HK-2 (cell line): ENCODE measurements at regions not wholly inside any gene's neighbourhood (a gene's known extent, or its start where the extent isn't known, plus 50 kb on each side); places are given as distances from the start of the nearest gene placed in this dataset.
A peak's percentile ranks its signal among the peaks of the same experiment; 100 is the strongest.
"Not testable (repeated sequence)": the region's sequence is repeated elsewhere in the genome, so short reads cannot be mapped to it uniquely, and the experiment has no call there.

Source experiments
- DNase-seq: peaks from one replicate; pipeline ENCODE4 v3.0.0-alpha.2; 2018; ENCODE audit not compliant: unreplicated experiment

DNA sequence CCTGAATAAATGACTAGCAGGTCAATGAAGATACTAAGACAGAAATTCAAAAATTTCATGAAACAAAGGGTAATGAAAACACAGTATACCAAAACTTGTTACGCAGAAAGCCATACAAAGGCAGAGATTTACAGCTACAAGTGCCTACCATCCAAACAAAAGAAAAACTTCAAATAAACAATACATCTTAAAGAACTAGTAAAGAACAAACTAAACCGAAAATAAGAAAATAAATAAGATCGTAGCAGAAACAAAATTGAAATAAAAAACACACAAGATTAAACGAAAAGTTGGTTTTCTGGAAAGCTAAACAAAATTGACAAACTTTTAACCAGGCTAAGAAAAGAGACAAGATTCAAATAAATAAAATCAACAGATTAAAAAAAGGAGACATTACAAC is 51.5 kb downstream of the VPREB1 start:
- not testable (repeated sequence) for DNase-seq

DNA sequence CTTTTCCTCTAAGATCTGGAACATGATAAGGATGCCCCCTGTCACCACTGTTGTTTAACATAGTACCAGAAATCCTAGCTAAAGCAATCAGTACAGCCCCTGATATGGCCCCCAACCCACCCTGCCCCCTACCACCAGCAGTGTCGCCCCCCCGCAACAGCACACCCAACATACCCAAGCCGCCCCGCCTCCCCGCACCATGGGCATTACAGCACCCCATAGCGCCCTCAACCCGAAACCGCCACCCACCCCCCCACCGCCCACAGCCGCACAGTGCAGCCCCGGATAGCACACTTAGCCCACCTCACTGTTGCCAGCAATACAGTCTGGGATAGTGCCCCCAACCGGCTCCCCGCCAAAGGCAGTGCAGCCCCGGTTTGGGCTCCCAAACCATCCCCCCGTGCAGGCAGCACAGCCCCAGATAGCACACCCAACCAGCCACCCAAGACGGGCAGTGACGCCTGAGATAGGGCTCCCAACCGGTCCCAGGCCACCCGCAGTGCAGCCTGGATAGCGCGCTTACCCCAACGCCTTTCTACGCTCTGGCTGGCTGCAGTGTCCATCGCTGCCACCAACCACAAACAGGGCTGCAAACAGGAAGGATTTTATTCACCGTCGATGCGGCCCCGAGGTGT is 52.7 kb downstream of the VPREB1 start:
- not testable (repeated sequence) for DNase-seq

DNA sequence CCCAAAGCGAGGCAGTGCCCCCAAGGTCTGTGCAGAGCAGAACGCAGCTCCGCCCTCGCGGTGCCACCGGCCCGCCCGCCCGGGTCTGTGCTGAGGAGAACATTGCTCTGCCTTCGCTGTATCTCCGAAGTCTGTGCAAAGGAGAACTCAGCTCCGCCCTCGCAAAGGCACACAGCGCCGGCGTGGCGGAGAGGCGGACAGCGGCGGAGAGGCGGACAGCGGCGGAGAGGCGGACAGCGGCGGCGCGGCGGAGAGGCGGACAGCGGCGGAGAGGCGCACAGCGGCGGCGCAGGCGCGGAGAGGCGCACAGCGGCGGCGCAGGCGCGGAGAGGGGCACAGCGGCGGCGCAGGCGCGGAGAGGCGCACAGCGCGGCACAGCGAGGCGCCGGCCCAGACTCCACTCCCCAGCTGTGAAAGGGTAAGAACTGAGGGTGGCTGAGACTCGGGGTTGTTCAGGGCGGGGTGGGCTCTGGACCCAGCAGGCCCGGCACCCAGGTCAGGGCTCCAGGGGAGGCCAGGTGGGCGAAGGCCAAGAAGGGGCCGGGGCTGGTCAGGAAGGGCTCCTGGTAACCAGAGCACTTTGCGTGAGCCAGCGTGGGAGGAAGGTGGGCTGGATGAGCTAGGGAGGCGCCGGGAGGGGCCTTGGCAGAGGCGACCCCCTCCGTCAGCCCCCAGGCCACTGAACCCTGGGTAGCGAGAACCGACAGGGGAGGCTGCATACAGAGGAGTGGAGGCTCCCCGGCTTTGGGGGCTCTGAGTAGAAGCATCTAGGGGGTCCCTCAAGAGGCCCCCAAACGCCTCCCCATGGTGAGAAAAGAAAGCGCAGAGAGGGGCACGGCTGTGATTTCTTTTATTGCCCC is 53.4 kb downstream of the VPREB1 start:
- DNase-seq, result peak; percentile 50

GRCh38 chr22:22298654-22299009 is 54.0 kb downstream of the VPREB1 start:
- not testable (repeated sequence) for DNase-seq

DNA sequence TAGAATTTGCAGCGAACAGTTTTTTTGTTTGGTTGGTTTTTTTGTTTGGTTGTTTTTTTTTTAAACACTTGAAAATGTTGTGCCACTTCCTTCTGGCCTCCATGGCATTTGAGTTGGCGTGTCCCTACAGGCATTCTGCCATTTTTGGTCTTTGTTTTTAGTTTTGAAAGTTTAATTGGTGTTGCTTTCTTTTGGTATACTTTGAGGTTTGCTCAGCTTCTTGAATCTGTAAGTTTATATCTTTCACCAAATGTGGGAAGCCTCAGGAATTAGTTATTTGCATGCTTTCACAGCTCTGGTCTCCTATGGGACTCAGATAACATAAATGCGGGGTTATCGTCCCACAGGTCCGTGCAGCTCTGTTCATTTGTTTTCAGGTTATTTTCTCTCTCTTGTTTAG is 55.9 kb downstream of the VPREB1 start:
- not testable (repeated sequence) for DNase-seq

- not testable (repeated sequence) for DNase-seq
These were observed 56.4 kb downstream of the VPREB1 start for GRCh38 chr22:22300946-22301345.

- DNase-seq, result no peak
These were observed 72.0 kb downstream of the VPREB1 start for GRCh38 chr22:22316589-22316988.

DNA sequence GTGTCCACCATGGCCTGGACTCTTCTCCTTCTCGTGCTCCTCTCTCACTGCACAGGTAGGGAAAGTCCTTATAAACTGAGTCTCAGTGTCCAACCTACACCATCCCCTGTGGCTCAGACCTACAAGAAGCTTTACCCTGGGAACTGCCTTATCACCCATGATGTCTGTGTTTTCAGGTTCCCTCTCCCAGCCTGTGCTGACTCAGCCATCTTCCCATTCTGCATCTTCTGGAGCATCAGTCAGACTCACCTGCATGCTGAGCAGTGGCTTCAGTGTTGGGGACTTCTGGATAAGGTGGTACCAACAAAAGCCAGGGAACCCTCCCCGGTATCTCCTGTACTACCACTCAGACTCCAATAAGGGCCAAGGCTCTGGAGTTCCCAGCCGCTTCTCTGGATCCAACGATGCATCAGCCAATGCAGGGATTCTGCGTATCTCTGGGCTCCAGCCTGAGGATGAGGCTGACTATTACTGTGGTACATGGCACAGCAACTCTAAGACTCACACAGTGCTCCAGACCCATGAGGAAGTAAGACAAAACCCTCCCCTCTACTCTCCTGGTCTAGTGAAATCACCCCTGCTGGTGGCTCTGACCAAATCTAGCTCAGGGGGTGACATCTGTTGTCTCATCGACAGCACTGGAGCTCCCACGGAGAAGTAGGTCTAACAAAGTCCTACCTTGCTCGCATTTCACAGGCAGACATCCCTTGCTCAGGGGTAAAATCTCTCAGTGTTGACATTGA is 74.3 kb downstream of the VPREB1 start:
- no peak for DNase-seq

GRCh38 chr22:22321743-22322611 is 77.4 kb downstream of the VPREB1 start:
- DNase-seq, result peak; percentile 54

DNA sequence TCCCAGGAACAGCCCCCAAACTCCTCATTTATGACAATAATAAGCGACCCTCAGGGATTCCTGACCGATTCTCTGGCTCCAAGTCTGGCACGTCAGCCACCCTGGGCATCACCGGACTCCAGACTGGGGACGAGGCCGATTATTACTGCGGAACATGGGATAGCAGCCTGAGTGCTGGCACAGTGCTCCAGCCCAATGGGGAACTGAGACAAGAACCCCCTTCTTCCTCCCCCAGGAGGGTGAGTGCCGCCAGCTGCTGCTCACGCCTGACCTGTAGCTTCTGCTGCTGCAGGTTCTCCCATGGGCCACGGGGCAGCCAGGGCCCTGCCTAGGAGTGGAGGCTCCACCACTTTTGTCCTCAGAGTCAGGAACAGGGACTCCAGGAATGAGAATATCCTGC is 78.2 kb downstream of the VPREB1 start:
- no peak for DNase-seq

DNA sequence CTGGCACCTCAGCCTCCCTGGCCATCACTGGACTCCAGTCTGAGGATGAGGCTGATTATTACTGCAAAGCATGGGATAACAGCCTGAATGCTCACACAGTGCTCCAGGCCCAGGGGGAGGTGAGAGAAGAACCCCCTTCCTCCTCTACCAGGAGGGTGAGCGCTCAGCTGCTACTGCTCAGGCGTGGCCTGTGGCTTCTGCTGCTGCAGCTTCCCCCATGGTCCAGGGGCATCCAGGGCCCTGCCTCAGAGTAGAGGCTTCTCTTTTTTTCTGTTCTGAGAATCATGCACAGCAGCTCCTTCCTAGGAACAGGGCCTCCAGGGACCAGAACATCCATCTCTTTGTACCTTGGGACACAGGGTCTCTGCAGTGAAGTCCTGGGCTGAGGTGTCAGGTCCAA is 83.1 kb downstream of the VPREB1 start:
- DNase-seq, result no peak

DNA sequence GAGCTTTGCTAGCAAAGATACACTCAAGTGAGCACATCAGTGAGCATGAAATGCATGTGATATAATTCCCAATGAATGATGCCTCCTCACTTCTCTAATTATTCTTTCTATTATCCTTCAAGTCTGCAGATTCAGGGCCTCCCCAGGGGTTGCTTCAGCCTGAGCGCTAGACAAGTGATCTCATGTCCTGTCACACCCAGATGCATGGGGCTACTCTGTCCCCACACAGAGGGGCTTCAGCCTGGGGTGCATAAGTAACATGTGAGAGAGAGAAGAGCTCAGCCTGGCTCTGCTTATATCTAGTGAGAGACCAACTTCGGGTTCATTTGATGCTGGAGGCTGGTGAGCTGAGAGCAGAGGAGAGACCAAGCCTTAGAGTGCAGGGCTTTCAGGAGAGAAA is 85.2 kb downstream of the VPREB1 start:
- no peak for DNase-seq

DNA sequence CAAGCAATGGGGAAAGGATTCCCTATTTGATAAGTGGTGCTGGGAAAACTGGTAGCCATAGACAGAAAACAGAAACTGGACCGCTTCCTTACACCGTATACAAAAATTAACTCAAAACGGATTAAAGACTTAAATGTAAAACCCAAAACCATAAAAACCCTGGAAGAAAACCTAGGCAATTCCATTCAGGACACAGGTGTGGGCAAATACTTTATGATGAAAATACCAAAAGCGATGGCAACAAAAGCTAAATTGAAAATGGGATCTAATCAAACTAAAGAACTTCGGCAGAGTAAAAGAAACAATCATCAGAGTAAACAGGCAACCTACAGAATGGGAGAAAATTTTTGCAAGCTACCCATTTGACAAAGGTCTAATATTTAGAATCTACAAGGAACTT is 91.1 kb downstream of the VPREB1 start:
- DNase-seq, result not testable (repeated sequence)

GRCh38 chr22:22336333-22336732 is 91.7 kb downstream of the VPREB1 start:
- DNase-seq, result not testable (repeated sequence)

DNA sequence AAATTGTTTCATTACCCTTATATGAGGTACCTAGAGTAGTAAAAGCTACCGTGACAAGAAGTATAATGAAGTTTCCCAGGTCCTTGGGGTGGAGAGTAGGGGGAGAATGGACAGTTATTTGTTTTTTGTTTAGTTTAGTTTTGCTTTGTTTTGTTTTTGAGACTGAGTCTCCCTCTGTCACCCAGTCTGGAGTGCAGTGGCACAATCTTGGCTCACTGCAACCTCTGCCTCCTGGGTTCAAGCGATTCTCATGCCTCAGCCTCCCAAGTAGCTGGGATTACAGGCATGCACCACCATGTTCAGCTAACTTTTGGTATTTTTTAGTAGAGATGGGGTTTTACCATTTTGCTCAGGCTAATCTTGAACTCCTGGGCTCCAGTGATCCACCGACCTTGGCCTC is 94.2 kb downstream of the VPREB1 start:
- not testable (repeated sequence) for DNase-seq

GRCh38 chr22:22341736-22342135 is 97.2 kb downstream of the VPREB1 start:
- DNase-seq, result no peak

DNA sequence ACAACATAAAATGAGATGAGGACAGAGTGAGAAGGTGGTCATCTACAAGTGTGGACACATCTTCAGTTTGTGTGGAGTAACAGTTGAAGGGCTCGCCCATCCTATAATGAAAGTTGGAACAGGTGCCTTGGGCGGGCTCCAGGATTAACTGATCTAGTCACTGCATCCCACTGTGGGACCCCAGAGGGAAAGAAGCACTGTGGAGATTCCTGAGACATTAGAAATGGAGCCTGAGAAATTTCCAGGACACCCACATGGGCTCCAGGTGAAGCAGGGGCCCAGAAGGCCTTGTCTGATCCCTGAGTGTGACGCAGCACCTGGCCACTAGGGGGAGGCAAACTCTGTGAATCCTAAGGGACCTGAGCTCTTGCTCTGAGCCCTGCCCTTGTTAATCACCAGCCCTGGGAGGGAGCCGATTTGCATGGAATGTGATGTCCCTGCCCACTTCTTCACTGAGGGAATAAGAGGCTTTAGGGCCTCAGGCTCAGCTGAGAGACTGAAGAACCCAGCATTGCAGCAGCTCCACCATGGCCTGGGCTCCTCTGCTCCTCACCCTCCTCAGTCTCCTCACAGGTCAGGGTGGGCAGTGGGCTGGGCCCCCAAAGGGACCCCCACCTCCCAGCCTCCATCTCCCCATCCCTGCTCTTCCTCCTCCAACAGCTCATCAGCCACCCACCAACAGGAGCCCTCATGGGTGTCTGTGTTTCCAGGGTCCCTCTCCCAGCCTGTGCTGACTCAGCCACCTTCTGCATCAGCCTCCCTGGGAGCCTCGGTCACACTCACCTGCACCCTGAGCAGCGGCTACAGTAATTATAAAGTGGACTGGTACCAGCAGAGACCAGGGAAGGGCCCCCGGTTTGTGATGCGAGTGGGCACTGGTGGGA is 98.4 kb downstream of the VPREB1 start:
- peak; percentile 64 for DNase-seq

- DNase-seq, result no peak
These were observed 99.2 kb downstream of the VPREB1 start for GRCh38 chr22:22343581-22344296.

GRCh38 chr22:22344430-22344829 is 99.8 kb downstream of the VPREB1 start:
- DNase-seq, result no peak

GRCh38 chr22:22345781-22346180 is 101.2 kb downstream of the VPREB1 start:
- DNase-seq, result no peak
